Heart right ventricle (tissue), 16 donors: ENCODE measurements at regions not wholly inside any gene's neighbourhood (a gene's known extent, or its start where the extent isn't known, plus 50 kb on each side); places are given as distances from the start of the nearest gene placed in this dataset.

Source experiments
- ATAC-seq, 8 donors: fragments of 200-7000 bp; cut with Tn5 transposase; one replicate each; pipeline ENCODE4 v1.9.1; 2020; ENCODE audit warnings: mild to moderate bottlenecking in 8 of 8, moderate library complexity in 8 of 8, moderate number of reproducible peaks in 1 of 8
- DNase-seq, 2 donors: peaks; one replicate each; pipeline ENCODE4 v3.0.0-alpha.2; 2020
- H3K27ac ChIP-seq, 10 donors: fragments of 200-600 bp; sonication (generic) in 2 of 10; one replicate each; pipeline versions ENCODE4 v1.5.0 to v1.8.0; 2020 to 2022; ENCODE audit warnings: mild to moderate bottlenecking in 3 of 10
- H3K27me3 ChIP-seq, 7 donors: fragments of 200-600 bp; one replicate each; pipeline ENCODE4 v1.8.0; 2021 to 2022; ENCODE audit warnings: mild to moderate bottlenecking in 2 of 7
- H3K36me3 ChIP-seq, 9 donors: fragments of 200-600 bp; sonication (generic) in 1 of 9; one replicate each; pipeline versions ENCODE4 v1.5.0 to v1.8.0; 2020 to 2022; ENCODE audit warnings: mild to moderate bottlenecking in 2 of 9
- H3K4me1 ChIP-seq, 9 donors: fragments of 200-600 bp; sonication (generic) in 1 of 9; one replicate each; pipeline versions ENCODE4 v1.5.0 to v1.8.0; 2020 to 2022; ENCODE audit warnings: mild to moderate bottlenecking in 4 of 9
- H3K4me3 ChIP-seq, 10 donors: fragments of 200-600 bp; sonication (generic) in 2 of 10; one replicate each; pipeline versions ENCODE4 v1.5.0 to v1.8.0; 2020 to 2022; ENCODE audit warnings: mild to moderate bottlenecking in 7 of 10, moderate library complexity in 2 of 10
- H3K9me3 ChIP-seq, 11 donors: fragments of 200-600 bp in 10 of 11; sonication (generic) in 2 of 11; one replicate each; pipeline versions ENCODE4 v1.5.0 to v1.8.0; 2013 to 2022; ENCODE audit warnings: mild to moderate bottlenecking in 2 of 11, control low read depth in 1 of 11, moderate library complexity in 1 of 11
- WGBS, 2 donors: extraction: QIAGEN DNeasy Blood & Tissue Kit; methylation state at CpG; one replicate each; pipeline ENCODE4 v1.1.7; 2013; ENCODE audit warnings: inconsistent platforms in 1 of 2; 5-methylcytosine and 5-hydroxymethylcytosine counted together
- intact Hi-C, 10 donors: fragments of 100-400 bp; cut with DNase I; formaldehyde crosslinking; loops; one replicate each; pipeline versions ENCODE4 v1.11.1 to v1.14.2; 2022
- TF ChIP-seq, protein P1 (sequence below), 9 donors: fragments of 200-600 bp; sonication (generic) in 2 of 9; IDR thresholded peaks; one replicate each; pipeline versions ENCODE4 v1.5.0 to v1.8.0; 2021 to 2022; ENCODE audit warnings: antibody characterized with exemption in 9 of 9, mild to moderate bottlenecking in 5 of 9, moderate library complexity in 1 of 9
- donor health status: Arrhythmogenic right ventricular cardiomyopathy.
- donor health status: ischemic (EF 13 %, LVEDD 7.1; RV severe dilation, severe dysfunction).
- donor health status: healthy with polysubstance abuse.
- donor health status: DM: no; HTN: yes; CAD: no.
- donor health status: DM: no; HTN: no; CAD: no.
- donor health status: ischemic (EF 25% LVEDD 6.9; RV normal size, moderate dysfunction).
- donor health status: ischemic (EF 25% LVEDD 5.7; RV mildly dilated, moderate dysfunction).
- donor health status: healthy.
- donor health status: DM: yes; HTN: yes; CAD: no.
- donor health status: Ischemic cardiomyopathy.
- donor health status: ischemic (EF 35%, LVEDD 5.7; RV mildly dilated, moderate dysfunction).
- donor health status: nonischemic (EF 11% LVEDD 7.7; RV severe dilation, severe dysfunction).
- donor health status: DM: yes; HTN: yes; CAD: no.
- donor health status: PGD.
- donor health status: ischemic (EF 29% LVEDD 5.4; RV normal size, mild dysfunction).
- donor health status: nonischemic (EF 23%, LVEDD 6.1; RV moderate dilation, normal function).

DNA sequence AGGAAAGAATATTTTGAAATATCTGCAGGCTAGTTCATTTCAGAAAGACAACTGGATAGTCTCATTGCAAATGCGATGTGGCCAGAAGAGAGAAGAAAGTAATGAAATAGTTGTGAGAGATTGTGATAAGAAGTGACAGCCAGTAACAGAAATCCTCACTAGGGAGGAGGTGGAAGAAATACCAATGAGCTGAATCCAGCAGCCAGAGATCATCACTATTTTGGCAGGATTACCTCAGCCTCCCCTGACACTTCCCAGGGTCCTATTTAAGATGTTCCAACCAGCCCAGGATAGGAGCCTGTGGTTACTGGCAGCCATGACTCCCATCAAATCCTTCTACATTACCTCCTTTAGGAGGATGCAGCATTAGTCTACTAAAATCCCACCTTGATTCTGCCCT, 76.7 kb upstream of the ARHGAP24 start:
- peaks cover 0 to 14% (median 0%) of the 10 kb centered on the region in 11 donors for H3K9me3 ChIP-seq
- no peaks in the 10 kb centered on the region for H3K36me3 ChIP-seq
- WGBS, 2 donors = 21 to 36% methylated on average over 1 of the region's 1 CpG
- TF ChIP-seq, protein P1, sequence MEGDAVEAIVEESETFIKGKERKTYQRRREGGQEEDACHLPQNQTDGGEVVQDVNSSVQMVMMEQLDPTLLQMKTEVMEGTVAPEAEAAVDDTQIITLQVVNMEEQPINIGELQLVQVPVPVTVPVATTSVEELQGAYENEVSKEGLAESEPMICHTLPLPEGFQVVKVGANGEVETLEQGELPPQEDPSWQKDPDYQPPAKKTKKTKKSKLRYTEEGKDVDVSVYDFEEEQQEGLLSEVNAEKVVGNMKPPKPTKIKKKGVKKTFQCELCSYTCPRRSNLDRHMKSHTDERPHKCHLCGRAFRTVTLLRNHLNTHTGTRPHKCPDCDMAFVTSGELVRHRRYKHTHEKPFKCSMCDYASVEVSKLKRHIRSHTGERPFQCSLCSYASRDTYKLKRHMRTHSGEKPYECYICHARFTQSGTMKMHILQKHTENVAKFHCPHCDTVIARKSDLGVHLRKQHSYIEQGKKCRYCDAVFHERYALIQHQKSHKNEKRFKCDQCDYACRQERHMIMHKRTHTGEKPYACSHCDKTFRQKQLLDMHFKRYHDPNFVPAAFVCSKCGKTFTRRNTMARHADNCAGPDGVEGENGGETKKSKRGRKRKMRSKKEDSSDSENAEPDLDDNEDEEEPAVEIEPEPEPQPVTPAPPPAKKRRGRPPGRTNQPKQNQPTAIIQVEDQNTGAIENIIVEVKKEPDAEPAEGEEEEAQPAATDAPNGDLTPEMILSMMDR (IDR thresholded peaks at IDR 0.05) = no peak
- no peak overlapping the region for H3K4me3 ChIP-seq
- H3K27ac ChIP-seq = peak overlapping the region in 5 of 10 donors; percentile 27 to 72 (median 68)
- no peaks in the 10 kb centered on the region for H3K27me3 ChIP-seq
- ATAC-seq (peak; percentile 53 to 96 (median 88)), DNase-seq (peak in 1 of 2 donors; percentile 49)
- intact Hi-C loops = no loop called here
- H3K4me1 ChIP-seq = peaks cover 0 to 28% (median 2%) of the 10 kb centered on the region in 9 donors

DNA sequence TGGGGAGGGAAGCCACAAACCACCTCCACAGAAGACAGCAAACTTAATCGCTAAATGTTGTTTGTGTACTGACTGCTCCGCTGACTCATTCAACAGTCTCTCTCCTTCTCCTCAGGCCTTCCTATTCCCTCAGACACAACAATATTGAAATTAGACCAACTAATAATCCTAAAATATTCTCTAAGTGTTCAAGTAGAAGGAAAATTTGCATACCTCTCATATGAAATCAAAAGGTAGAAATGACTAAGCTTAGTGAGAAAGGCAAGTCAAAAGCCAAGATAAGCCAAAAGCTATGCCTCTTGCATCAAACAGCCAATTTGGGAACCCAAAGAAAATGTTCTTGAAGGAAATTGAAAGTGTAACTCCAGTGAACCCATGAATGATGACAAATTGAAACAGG, 75.7 kb upstream of the ARHGAP24 start:
- WGBS, 2 donors = 97 to 98% methylated on average over 2 of the region's 2 CpGs
- no peaks in the 10 kb centered on the region for H3K27me3 ChIP-seq
- peaks cover 0 to 28% (median 2%) of the 10 kb centered on the region in 9 donors for H3K4me1 ChIP-seq
- no peak overlapping the region for H3K4me3 ChIP-seq
- ATAC-seq = no peak
- intact Hi-C loops = no loop called here
- H3K27ac ChIP-seq = peak overlapping the region in 3 of 10 donors; percentile 62 to 68 (median 68)
- no peaks in the 10 kb centered on the region for H3K36me3 ChIP-seq
- TF ChIP-seq, protein P1 (IDR thresholded peaks at IDR 0.05) = no peak
- DNase-seq = no peak
- peaks cover 0 to 12% (median 0%) of the 10 kb centered on the region in 11 donors for H3K9me3 ChIP-seq

DNA sequence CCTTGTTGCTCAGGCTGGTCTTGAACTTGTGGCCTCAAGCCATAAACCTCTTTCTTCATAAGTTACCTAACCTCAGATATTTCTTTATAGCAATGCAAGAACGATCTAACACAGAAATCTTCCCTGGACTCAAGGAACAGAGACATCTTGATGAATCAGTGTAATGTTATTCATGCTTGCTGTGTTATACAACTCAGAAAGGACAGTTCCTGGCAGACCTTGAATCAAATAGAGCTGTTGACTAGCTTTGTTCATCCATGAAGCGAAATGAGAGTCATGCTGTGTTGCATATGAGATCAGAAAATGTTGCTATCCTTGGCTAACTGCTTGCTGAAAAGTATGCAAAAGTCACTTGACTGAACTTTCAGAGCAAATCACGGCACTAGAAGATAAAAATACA, 72.6 kb upstream of the ARHGAP24 start:
- peaks cover 0 to 22% (median 2%) of the 10 kb centered on the region in 9 donors for H3K4me1 ChIP-seq
- no peaks in the 10 kb centered on the region for H3K27me3 ChIP-seq
- ATAC-seq = peak in 5 of 8 donors; percentile 51 to 87 (median 69)
- DNase-seq = peak in 1 of 2 donors; percentile 7
- TF ChIP-seq, protein P1 (IDR thresholded peaks at IDR 0.05) = no peak
- intact Hi-C loops = no loop called here
- H3K36me3 ChIP-seq = no peaks in the 10 kb centered on the region
- peaks cover 0 to 10% (median 0%) of the 10 kb centered on the region in 11 donors for H3K9me3 ChIP-seq
- no peak overlapping the region for H3K4me3 ChIP-seq
- H3K27ac ChIP-seq = peak overlapping the region in 4 of 10 donors; percentile 6 to 43 (median 18)
- WGBS, 2 donors = 23 to 42% methylated on average over 3 of the region's 3 CpGs

DNA sequence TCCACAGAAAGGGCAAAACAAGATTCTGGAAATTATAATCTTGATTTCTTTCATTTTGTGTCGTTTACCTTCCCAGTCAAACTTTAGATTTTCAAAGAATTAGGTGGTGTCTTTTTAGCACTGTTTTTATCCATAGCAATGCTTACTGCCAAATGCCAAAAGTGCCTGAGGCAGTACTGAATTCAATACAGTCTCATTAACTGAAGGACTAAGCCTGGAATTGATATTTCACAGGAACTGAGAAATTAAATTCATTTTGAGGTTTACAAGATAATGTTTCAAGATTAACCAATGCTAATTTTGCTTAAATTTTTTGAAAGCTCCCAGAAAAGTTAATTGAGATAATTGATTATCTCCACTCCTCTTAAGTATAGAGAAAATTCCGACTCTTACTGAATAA, 68.8 kb upstream of the ARHGAP24 start:
- intact Hi-C loops = no loop called here
- no peaks in the 10 kb centered on the region for H3K36me3 ChIP-seq
- no peak overlapping the region for H3K27ac ChIP-seq
- H3K27me3 ChIP-seq = no peaks in the 10 kb centered on the region
- TF ChIP-seq, protein P1 (IDR thresholded peaks at IDR 0.05) = no peak
- peaks cover 0 to 16% (median 0%) of the 10 kb centered on the region in 9 donors for H3K4me1 ChIP-seq
- DNase-seq = no peak
- no peak for ATAC-seq
- no peaks in the 10 kb centered on the region for H3K9me3 ChIP-seq
- H3K4me3 ChIP-seq = no peak overlapping the region
- WGBS, 2 donors = 86 to 89% methylated on average over 2 of the region's 2 CpGs
